GM19239 (cell line): ENCODE measurements at regions not wholly inside any gene's neighbourhood (a gene's known extent, or its start where the extent isn't known, plus 50 kb on each side); places are given as distances from the start of the nearest gene placed in this dataset.
A peak's percentile ranks its signal among the peaks of the same experiment; 100 is the strongest.

Source experiments
- DNase-seq: peaks from one replicate; pipeline ENCODE4 v3.0.0; 2011; ENCODE audit warnings: low spot score; ENCODE audit not compliant: insufficient read length
- FAIRE-seq: peaks from 2 replicates; lab custom pipeline; 2011; peaks lifted over from hg19 to GRCh38; lab: Jason Lieb, UNC

DNA sequence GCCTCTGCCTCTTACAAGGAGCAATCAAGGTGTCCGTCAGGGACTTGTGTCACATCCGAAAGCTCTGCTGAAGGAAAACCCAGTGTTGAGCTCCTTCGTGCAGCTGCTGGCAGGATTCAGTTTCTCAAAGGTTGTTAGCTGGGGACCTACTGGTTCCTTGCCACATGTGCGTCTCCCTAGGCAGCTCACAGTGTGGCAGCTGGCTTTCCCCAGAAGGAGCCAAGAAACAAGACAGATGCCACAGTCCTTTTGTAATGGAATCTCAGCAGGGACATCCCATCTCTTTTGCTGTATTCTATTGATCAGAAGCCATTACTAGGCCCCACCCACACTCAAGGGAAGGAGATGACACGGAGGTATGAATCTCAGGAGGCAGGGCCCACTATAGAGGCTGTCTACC lies 488.8 kb downstream of the CD83 start:
- FAIRE-seq (no peak), DNase-seq (no peak)

DNA sequence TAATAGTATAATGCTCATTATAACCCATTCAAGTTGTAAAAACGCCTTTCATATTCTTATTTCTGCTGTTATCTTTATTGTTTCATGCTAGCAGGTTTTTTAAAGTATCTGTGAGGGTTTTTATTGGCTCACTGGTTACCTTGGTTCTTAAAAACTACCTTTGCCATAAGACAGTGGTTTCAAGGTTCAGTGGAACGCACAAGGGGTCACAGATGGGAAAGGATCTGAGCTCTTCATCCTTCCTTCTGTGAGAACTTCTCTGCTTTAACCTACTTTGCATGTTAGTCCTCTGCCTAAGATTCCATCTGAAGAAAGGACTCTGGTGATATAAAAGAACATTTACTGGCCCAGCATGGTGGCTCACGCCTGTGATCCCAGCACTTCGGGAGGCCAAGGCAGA lies 492.6 kb downstream of the CD83 start:
- FAIRE-seq, result no peak

DNA sequence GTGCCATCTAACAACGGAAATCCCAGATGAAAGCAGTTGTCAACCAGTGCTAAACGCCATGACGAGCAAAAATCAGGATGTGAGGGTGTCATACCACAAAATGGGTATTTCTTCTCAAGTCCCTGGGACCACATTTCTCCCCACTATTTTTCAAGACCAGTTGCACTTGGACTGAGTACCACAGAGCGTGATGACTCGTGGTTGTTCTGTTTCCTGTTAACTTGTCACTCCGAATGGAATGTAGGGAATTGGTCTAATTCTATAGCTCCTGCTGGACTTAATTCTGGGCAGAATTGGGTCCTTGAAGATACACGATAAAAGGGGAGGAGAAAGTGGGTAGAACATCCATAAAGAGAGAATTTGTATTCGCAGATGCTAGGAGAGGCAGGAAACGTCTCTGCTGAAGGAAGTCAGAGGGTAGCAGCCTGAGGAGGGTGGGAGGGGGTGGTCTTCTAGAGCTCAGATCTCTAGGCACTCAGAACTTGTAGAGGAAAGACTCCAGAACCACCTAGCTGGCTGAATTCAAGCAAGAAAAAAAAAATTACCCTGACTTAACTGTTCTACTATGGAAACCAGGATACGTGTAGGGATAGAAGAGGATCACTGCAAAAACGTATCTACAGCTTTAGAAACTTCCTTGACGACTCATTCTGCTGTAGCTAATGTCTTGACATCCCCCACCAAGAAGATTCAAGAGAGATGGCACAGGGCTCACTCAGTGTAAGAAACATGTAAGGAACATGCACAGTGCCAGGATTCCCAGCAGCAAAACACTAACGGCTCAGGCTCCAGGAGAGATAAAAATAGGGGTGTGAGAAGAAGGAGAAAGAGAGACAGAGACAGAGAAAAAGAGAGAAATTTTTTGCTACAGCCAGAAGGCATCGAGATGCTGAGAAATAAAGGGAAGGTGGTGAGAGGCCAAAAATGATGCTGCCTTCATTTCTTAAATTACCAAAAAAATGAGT lies 494.7 kb downstream of the CD83 start:
- no peak for FAIRE-seq

More for the DNA sequence above, 492.6 kb downstream of the CD83 start:
- no peak for DNase-seq

DNA sequence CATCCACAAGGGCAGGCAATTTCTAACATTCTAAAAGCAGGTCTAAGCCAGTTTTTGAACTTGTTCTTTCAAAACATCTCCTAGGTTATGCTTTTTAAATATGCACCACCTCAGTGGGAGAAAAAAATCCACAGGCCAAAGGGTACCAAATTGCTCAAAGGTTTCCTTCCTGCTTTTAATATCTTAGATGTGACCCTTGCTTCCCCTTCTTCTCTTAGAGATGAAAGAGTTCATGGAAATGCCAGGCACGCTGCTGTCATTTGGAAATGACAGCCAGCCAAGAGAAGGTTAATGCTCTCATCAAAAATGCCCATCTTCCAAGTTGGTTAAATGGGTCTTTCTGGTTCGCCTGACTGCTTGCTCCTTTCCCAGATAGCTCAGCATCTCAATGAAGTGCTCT lies 497.1 kb downstream of the CD83 start:
- DNase-seq, result no peak
- no peak for FAIRE-seq

More for the DNA sequence above, 494.7 kb downstream of the CD83 start:
- DNase-seq, result no peak

DNA sequence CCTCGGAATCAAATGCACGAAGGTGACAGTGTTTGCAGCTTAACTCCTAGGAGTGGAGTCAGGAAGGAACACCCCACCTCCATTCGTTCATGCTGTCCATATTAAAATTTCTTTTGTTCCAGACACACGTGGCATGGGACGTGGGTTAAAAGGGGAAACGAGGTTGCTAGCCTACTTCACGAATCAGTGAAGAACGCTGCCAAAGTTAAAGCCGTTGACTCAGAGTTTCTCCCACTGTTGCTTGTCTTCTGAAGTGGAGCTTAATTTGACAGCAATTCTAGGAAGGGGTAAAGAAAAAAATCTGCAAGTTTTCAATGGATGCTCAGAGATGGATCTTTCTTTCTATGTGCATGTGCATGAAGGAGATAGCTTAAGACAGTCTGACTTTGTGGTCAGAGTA lies 499.1 kb downstream of the CD83 start:
- DNase-seq, result no peak
- FAIRE-seq, result no peak

DNA sequence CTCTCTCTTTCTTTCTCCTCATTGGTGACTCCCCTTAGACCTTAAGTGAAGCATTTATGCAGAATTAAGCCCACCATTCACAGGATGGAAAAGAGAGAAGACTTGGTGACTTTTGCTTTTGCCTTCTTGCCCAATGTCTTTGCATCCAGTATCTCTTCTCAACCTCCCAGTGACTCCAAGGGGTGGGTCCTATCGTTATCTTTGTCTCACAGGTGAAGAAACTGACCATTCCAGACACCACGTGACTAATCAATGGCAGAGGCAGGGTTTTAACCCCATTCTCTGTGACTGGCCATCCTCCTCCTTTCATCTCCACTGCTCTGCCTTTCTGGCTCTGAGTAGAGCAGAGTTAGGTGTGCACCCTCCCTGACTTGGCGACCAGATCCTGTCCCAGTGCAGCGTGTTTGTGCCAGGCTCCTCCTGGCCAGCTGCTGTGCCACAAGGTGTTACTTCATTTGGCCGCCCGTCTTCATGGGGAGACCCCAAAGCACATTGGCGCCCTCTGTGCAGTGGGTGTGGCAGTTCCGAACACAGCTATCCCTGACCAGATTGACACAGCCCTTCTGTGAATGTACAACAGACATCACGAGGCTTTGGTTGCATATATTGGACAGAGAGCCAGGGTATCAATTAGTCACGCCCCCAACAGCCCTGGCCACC lies 501.3 kb downstream of the CD83 start:
- no peak for DNase-seq
- FAIRE-seq, result no peak

DNA sequence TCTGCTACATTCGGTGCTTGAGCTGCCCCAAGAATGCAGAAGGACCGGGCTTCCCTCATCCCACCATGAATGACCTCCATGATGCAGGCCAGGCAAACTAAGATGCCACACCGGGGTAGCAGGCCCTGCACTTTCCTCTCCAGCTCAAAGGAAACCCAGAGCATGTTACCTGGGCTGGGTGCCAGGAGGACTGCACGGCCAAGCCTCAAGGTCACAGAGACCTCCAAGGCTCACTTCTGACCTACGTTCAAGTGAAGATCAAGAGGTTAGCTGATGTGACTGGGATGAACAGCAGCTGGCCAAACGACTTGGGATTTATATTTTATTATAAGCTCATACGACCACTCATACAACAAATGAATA lies 501.8 kb downstream of the CD83 start:
- no peak for DNase-seq

DNA sequence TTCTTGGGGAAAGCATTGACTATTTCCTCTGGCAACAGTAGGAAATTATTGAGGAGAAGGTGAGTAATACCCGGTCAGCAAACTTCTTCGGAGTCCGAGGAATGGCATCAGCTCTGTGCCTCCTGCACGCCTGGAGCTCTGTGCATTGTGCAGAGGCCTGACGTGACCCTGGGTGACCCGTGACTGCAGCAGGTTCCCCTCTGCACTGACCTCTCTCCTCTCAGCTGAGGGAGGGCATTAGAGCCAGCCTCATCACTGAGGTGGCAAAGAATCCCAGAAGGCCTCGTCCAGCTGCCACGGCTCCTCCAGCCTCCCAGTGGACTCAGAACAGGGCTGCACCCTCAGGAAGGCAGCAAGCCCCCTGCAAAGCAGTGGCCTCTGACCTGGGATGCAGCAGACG lies 502.9 kb downstream of the CD83 start:
- DNase-seq (no peak), FAIRE-seq (no peak)

More for the DNA sequence above, 501.8 kb downstream of the CD83 start:
- FAIRE-seq, result no peak

DNA sequence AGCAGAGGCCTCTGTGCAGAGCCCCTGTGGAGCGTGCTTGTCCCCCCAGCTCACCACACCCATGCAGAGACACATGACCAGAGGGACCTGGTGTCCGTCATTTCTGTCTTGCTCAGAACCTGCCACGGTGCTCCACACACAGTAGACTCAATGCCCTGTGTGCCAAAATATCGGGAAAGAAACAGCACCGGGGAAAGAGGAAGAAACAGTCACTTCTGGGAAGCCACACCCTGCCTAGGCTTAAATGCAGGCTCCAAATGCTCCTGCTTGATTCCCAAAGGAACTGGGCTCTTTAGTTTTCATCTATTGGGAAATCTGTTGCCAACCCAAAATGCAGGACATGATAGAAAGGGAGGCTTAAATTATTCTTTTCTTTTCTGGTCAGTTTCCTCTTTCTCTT lies 503.9 kb downstream of the CD83 start:
- FAIRE-seq (no peak), DNase-seq (no peak)

DNA sequence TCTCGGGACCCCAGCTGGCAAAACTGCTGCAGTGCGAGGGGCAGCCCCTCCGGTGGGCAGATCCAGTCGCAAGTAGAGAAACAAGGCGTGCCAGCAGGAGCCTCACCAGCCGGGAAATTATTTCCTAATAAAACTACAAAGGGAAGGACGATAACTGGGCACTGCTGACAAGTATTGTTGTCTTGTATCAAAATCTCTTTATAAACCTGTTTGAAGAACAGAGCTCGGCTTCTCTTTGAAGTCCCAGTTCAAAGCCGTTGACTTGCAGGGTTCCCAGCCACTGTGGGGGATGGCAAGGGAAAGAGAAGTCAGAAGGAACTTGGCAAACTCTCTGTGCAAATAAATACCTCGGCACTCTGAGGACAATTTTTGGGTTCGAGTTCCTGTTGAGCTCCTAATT lies 504.5 kb downstream of the CD83 start:
- FAIRE-seq, result no peak
- no peak for DNase-seq

DNA sequence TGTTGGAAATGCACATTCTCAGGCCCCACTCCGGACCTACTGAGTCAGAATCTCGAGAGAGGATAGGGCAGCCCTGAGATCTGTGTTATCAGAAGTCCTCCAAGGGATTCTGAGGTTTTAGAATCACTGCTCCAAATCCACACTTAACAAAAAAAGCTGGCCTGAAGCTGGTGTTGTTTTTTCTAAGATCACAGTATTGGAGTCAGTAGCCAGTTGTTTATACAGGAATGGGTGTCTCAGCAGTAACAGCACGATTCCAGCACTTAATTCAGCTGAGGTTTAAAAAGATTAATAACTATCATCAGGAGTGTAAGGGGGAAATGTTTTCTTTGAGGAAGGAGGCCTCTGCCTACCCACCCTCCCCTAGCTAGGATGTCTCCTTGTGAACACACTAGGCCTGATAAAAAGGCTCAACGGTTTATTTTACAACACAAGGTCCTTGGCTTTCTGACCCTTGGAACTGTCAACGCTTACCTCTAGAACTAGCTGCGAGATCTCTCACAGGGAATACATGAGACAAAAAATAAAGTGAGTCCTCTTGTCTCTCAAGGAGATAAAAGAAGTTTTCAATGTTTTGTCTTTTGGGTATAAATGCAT lies 505.4 kb downstream of the CD83 start:
- DNase-seq (no peak), FAIRE-seq (no peak)

DNA sequence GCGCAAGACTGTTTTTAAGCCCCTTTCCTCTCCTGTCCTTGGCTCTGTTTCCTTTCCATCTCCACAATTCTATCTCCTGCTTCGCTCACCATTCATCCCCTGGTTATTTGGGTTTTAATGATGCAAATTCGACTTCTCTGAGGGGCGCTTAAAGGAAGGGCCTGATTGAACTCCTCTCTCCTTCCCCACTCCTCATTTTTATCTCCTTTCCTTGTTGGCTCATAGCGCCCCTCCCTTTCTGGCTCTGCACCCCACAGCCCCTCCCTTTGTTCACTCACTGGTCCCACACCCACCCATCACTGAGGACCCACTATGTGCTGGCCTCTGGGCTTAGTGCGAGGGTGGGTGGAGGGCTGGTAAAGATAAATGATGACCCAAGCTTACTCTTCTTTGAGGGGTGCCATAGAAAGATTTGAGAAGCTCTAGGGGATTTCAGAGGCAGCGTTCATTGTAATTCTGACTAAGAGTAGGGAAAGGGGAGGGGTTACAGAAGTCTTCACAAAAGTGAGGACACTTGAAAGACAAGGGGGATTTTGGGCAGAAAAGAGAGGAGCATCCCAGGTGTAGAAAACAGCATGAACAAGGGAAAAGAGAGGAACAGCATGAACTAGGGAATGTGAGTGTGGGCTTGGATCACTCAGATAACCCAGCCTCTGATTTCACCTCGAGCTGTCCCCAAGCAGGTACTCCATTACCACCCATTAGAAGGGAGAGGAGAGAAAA lies 507.8 kb downstream of the CD83 start:
- DNase-seq (no peak), FAIRE-seq (no peak)

DNA sequence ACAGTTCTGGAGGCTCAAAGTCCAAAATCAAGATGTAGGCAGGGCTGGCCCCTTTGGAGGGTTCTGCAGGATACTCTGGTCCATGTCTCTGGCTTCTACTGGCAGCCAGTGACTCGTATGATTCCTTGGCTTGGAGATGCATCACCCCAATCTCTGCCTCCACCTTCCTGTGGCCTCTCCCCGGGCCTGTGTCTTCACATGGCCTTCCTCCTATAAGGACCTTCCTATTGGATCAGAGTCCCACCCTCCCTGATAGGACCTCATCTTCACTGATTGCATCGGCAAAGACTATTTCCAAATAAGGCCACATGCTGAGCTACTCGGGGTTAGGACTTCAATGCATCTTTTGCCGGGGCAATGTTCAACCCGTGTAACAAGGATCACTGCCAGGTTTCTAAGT lies 509.0 kb downstream of the CD83 start:
- no peak for FAIRE-seq
- no peak for DNase-seq

DNA sequence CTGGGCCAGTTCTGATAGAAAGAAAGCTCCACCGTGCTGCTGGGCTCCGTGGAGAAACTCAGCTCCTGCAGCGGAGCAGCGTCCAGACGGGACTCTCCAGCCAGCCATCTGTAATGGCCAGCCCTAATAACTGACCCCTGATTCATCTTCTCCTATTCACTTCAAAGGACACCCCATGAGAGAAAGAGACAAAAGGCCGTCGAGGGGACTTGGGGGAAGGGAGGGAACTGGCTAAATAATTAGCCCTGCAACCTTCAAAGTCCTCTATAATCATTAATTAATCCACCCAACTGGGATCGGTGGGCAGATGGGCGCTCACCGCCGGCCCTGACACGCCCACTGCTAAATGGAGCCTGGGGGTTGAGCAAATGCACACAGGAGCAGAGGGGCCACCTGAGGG lies 512.4 kb downstream of the CD83 start:
- FAIRE-seq (no peak), DNase-seq (no peak)

DNA sequence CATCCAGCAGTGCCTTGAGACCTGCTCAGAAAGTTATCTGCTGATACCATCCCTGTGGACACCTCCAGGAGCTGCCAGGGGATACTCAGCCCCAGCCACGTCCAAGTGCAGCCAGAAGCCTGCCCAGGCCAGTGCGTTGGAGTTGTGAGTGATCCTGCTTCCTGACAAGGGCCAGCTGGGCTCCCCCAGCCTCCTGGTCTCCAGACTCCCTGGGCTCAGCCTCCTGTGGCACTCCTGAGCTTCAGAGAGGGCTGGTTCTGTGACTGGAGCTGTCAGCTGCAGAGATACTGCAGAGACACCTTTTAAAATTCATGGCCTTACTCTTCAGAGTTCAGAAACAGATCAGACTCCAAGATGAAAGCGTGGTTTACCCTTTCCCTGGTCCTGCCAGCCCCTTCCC lies 515.9 kb downstream of the CD83 start:
- DNase-seq, result no peak
- FAIRE-seq, result no peak

DNA sequence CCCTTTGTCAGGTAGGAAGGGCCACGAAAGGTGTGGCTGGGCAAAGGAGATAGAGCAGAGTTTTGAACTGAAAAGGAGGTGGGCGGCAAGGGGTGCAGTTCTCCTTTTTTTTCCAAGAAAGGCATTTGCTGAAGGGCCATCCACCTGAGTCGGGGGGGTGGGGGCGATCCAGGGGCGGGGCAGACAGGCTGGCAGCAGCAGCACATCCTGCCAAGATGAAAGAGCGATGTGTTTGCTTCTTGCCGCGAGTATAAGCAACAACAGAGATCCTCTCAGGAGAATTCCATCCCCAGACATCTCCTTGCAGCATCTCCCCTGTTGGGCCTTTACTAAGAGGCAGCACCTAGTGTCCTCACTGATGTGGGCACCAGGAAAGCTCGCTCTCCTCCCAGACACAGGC lies 516.5 kb downstream of the CD83 start:
- FAIRE-seq, result no peak
- no peak for DNase-seq

DNA sequence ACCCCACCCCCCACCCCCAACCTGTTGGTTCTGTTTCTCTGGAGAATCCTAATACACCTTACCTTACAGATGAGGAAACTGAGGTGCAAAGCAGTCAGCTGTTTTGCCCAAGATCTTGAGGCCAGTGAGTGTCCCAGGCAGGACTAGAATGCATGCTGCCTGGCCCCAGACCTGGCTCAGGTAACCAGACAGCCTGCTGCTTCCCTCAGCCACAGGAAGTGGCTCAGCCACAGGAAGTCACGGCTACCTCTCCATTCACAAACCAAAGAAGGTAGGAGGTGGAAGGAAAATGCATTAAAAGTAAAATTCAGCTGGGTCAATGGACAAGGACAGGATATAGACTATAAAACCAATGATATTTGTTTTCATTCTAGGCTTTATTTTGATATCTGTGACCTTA lies 517.6 kb downstream of the CD83 start:
- FAIRE-seq (peak; percentile 74), DNase-seq (peak; percentile 34)

DNA sequence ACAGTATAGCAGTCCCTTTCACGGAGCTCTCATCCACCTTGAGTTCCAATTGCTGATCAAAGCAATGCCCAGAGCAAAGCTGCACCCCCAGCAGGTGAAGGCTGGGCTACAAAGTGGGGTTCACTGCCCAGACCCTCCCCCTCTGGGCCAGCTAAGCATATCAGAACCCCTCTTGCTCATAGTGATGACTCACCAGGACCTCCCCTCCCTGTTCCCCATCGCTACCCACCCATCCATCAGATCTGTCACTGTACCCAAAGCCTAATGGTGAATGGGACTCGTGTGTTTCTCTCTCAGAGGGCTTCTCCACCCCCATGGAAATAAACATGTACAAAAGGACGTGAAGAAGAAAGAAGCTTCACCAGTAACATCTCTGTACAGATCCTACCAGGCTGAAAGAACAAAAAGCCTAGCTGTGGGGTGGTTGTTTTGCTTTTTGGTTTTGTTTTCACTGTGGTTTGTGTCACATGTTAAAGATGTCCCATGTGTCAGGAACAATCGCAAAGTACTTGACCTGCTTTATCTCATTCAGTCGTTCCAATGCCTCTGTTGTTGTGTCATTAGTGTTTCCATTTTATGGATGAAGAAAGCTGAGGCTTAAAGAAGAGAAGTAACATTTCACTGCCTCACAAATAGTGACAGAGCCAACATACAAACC lies 518.5 kb downstream of the CD83 start:
- DNase-seq, result peak; percentile 17
- FAIRE-seq, result peak; percentile 83

DNA sequence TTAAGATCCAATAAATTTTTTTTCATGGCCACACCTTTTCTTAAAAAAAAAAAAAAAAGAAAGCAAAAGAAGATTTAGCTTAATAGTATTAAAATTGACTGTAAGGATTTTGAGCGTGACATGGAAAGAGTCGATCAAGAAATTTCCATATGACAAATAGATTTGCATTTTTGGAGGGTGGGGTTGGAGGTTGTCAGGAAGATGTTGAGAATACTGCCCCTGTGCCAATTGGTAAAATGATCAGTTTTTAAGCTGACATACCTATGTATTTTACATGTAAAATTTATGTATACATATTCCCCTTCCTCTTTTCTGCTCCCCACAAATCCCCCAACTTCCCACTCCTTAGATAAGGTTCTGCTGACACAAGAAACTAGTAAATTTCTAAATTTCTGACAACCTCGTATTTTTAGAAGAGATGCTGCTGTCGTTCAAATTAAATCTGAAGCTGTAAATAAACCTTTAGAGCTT lies 520.9 kb downstream of the CD83 start:
- DNase-seq (no peak), FAIRE-seq (no peak)
